Activated naive CD4-positive, alpha-beta T cell treated with anti-CD3 and anti-CD28 coated beads, Interleukin-2, amount 50 U/mL, for 24 hours (primary cell): ENCODE measurements at regions not wholly inside any gene's neighbourhood (a gene's known extent, or its start where the extent isn't known, plus 50 kb on each side); places are given as distances from the start of the nearest gene placed in this dataset.
A peak's percentile ranks its signal among the peaks of the same experiment; 100 is the strongest.

ENCODE experiments used
- H3K27ac Mint-ChIP-seq: one replicate; pipeline ENCODE4 v1.8.0; 2021; ENCODE audit warnings: mild to moderate bottlenecking, mixed read lengths
- H3K27me3 Mint-ChIP-seq: one replicate; pipeline ENCODE4 v1.8.0; 2021; ENCODE audit warnings: mixed read lengths
- H3K36me3 Mint-ChIP-seq: one replicate; pipeline ENCODE4 v1.8.0; 2021; ENCODE audit warnings: mixed read lengths
- H3K4me1 Mint-ChIP-seq: one replicate; pipeline ENCODE4 v1.8.0; 2021; ENCODE audit warnings: mixed read lengths
- H3K4me3 Mint-ChIP-seq: one replicate; pipeline ENCODE4 v1.8.0; 2021; ENCODE audit warnings: mild to moderate bottlenecking, mixed read lengths
- H3K9me3 Mint-ChIP-seq: one replicate; pipeline ENCODE4 v1.8.0; 2021; ENCODE audit warnings: mixed read lengths

GRCh38 chr5:141763541-141763940 lies 81.5 kb upstream of the ARAP3 start:
- Mint-ChIP-seq H3K4me1 (peaks cover under 1% of the 10 kb centered on the region), H3K36me3 (no peaks in the 10 kb centered on the region), H3K27me3 (peaks cover 13% of the 10 kb centered on the region), H3K27ac (no peak overlapping the region), H3K4me3 (no peak overlapping the region), H3K9me3 (no peaks in the 10 kb centered on the region)

GRCh38 chr5:141762790-141763368 lies 80.8 kb upstream of the ARAP3 start:
- Mint-ChIP-seq H3K4me1 (peaks cover 7% of the 10 kb centered on the region), H3K4me3 (no peak overlapping the region), H3K9me3 (no peaks in the 10 kb centered on the region), H3K27me3 (peaks cover 19% of the 10 kb centered on the region), H3K27ac (no peak overlapping the region), H3K36me3 (no peaks in the 10 kb centered on the region)

- Mint-ChIP-seq H3K4me3 (no peak overlapping the region), H3K9me3 (no peaks in the 10 kb centered on the region), H3K36me3 (no peaks in the 10 kb centered on the region), H3K27ac (no peak overlapping the region), H3K27me3 (peaks cover 23% of the 10 kb centered on the region), H3K4me1 (peaks cover 7% of the 10 kb centered on the region)
Observed at GRCh38 chr5:141762316-141762715, 80.3 kb upstream of the ARAP3 start.

- Mint-ChIP-seq H3K27ac (no peak overlapping the region), H3K4me1 (peaks cover 7% of the 10 kb centered on the region), H3K27me3 (peaks cover 29% of the 10 kb centered on the region), H3K9me3 (no peaks in the 10 kb centered on the region), H3K36me3 (peaks cover 1% of the 10 kb centered on the region), H3K4me3 (no peak overlapping the region)
Observed at GRCh38 chr5:141760753-141761152, 78.7 kb upstream of the ARAP3 start.

GRCh38 chr5:141760193-141760592 lies 78.2 kb upstream of the ARAP3 start:
- Mint-ChIP-seq H3K36me3 (peaks cover 1% of the 10 kb centered on the region), H3K27me3 (peaks cover 33% of the 10 kb centered on the region), H3K27ac (no peak overlapping the region), H3K9me3 (no peaks in the 10 kb centered on the region), H3K4me3 (no peak overlapping the region), H3K4me1 (peaks cover 7% of the 10 kb centered on the region)

- Mint-ChIP-seq H3K27me3 (peaks cover 40% of the 10 kb centered on the region), H3K27ac (no peak overlapping the region)
Observed at GRCh38 chr5:141758310-141758998, 76.4 kb upstream of the ARAP3 start.

GRCh38 chr5:141757402-141757801 lies 75.4 kb upstream of the ARAP3 start:
- peaks cover 7% of the 10 kb centered on the region for H3K4me1 Mint-ChIP-seq
- peaks cover 1% of the 10 kb centered on the region for H3K36me3 Mint-ChIP-seq
- H3K9me3 Mint-ChIP-seq, result no peaks in the 10 kb centered on the region
- H3K27ac Mint-ChIP-seq, result no peak overlapping the region
- peaks cover 43% of the 10 kb centered on the region for H3K27me3 Mint-ChIP-seq
- H3K4me3 Mint-ChIP-seq, result no peak overlapping the region

More at GRCh38 chr5:141758310-141758998, 76.4 kb upstream of the ARAP3 start:
- peaks cover 1% of the 10 kb centered on the region for H3K36me3 Mint-ChIP-seq
- H3K9me3 Mint-ChIP-seq, result no peaks in the 10 kb centered on the region
- H3K4me1 Mint-ChIP-seq, result peaks cover 7% of the 10 kb centered on the region
- H3K4me3 Mint-ChIP-seq, result no peak overlapping the region

GRCh38 chr5:141756196-141756595 lies 74.2 kb upstream of the ARAP3 start:
- Mint-ChIP-seq H3K4me1 (peaks cover 7% of the 10 kb centered on the region), H3K27ac (no peak overlapping the region)

GRCh38 chr5:141753971-141754713 lies 72.1 kb upstream of the ARAP3 start:
- Mint-ChIP-seq H3K27ac (no peak overlapping the region), H3K27me3 (peaks cover 44% of the 10 kb centered on the region), H3K4me1 (peaks cover 7% of the 10 kb centered on the region), H3K9me3 (no peaks in the 10 kb centered on the region), H3K4me3 (no peak overlapping the region), H3K36me3 (peaks cover 1% of the 10 kb centered on the region)

More at GRCh38 chr5:141756196-141756595, 74.2 kb upstream of the ARAP3 start:
- Mint-ChIP-seq H3K36me3 (peaks cover 1% of the 10 kb centered on the region), H3K27me3 (peaks cover 46% of the 10 kb centered on the region), H3K9me3 (no peaks in the 10 kb centered on the region), H3K4me3 (no peak overlapping the region)

- peaks cover 43% of the 10 kb centered on the region for H3K27me3 Mint-ChIP-seq
- no peak overlapping the region for H3K4me3 Mint-ChIP-seq
- H3K27ac Mint-ChIP-seq, result no peak overlapping the region
- peaks cover 1% of the 10 kb centered on the region for H3K36me3 Mint-ChIP-seq
- H3K4me1 Mint-ChIP-seq, result peaks cover 5% of the 10 kb centered on the region
- no peaks in the 10 kb centered on the region for H3K9me3 Mint-ChIP-seq
Observed at GRCh38 chr5:141753143-141753970, 71.3 kb upstream of the ARAP3 start.

GRCh38 chr5:141747152-141748141 lies 65.4 kb upstream of the ARAP3 start:
- H3K9me3 Mint-ChIP-seq, result no peaks in the 10 kb centered on the region
- H3K4me3 Mint-ChIP-seq, result no peak overlapping the region
- H3K36me3 Mint-ChIP-seq, result no peaks in the 10 kb centered on the region
- no peaks in the 10 kb centered on the region for H3K4me1 Mint-ChIP-seq
- H3K27ac Mint-ChIP-seq, result peak overlapping the region; percentile 2
- peaks cover 28% of the 10 kb centered on the region for H3K27me3 Mint-ChIP-seq

- H3K36me3 Mint-ChIP-seq, result no peaks in the 10 kb centered on the region
- H3K27ac Mint-ChIP-seq, result no peak overlapping the region
- H3K4me1 Mint-ChIP-seq, result no peaks in the 10 kb centered on the region
- peaks cover 24% of the 10 kb centered on the region for H3K27me3 Mint-ChIP-seq
- H3K4me3 Mint-ChIP-seq, result no peak overlapping the region
- H3K9me3 Mint-ChIP-seq, result no peaks in the 10 kb centered on the region
Observed at GRCh38 chr5:141746395-141746794, 64.4 kb upstream of the ARAP3 start.

- Mint-ChIP-seq H3K27me3 (peaks cover 28% of the 10 kb centered on the region), H3K36me3 (no peaks in the 10 kb centered on the region), H3K4me3 (no peak overlapping the region), H3K27ac (no peak overlapping the region), H3K4me1 (no peaks in the 10 kb centered on the region), H3K9me3 (no peaks in the 10 kb centered on the region)
Observed at GRCh38 chr5:141745390-141745789, 63.4 kb upstream of the ARAP3 start.

GRCh38 chr5:141743866-141744272 lies 61.8 kb upstream of the ARAP3 start:
- Mint-ChIP-seq H3K9me3 (no peaks in the 10 kb centered on the region), H3K4me3 (no peak overlapping the region), H3K4me1 (no peaks in the 10 kb centered on the region), H3K27ac (no peak overlapping the region), H3K36me3 (no peaks in the 10 kb centered on the region), H3K27me3 (peaks cover 26% of the 10 kb centered on the region)
